Smooth muscle cell (in vitro differentiated cells): ENCODE measurements at regions not wholly inside any gene's neighbourhood (a gene's known extent, or its start where the extent isn't known, plus 50 kb on each side); places are given as distances from the start of the nearest gene placed in this dataset.
"Not testable (repeated sequence)": the region's sequence is repeated elsewhere in the genome, so short reads cannot be mapped to it uniquely, and the experiment has no call there.

Experiments used
- DNase-seq: peaks from one replicate; lab custom pipeline; 2025; ENCODE audit not compliant: unreplicated experiment; lab: John Stamatoyannopoulos, UW
- H2AFZ ChIP-seq: fragments of 200-600 bp; sonication (generic); 2 replicates; pipeline ENCODE4 v1.6.0; 2016; ENCODE audit warnings: antibody characterized with exemption, low read depth, mild to moderate bottlenecking
- H3F3A ChIP-seq: fragments of 200-600 bp; sonication (generic); 2 replicates; pipeline ENCODE4 v1.6.0; 2017; ENCODE audit warnings: antibody characterized with exemption, low read depth
- H3K27ac ChIP-seq: fragments of 200-600 bp; sonication (generic); 2 replicates; pipeline ENCODE4 v1.5.1; 2016; ENCODE audit warnings: low read depth, mild to moderate bottlenecking
- H3K27me3 ChIP-seq: fragments of 200-600 bp; sonication (generic); 2 replicates; pipeline ENCODE4 v1.6.1; 2016; ENCODE audit warnings: low read depth, mild to moderate bottlenecking
- H3K36me3 ChIP-seq: fragments of 200-600 bp; sonication (generic); 2 replicates; pipeline ENCODE4 v1.5.1; 2016; ENCODE audit warnings: low read depth
- H3K4me1 ChIP-seq: fragments of 200-600 bp; sonication (generic); 2 replicates; pipeline ENCODE4 v1.5.1; 2016; ENCODE audit warnings: low read depth
- H3K4me2 ChIP-seq: fragments of 200-600 bp; sonication (generic); 2 replicates; pipeline ENCODE4 v1.6.0; 2016; ENCODE audit warnings: mild to moderate bottlenecking
- H3K4me3 ChIP-seq: fragments of 200-600 bp; sonication (generic); 2 replicates; pipeline ENCODE4 v1.5.1; 2016; ENCODE audit warnings: mild to moderate bottlenecking
- H3K79me2 ChIP-seq: fragments of 200-600 bp; sonication (generic); 2 replicates; pipeline ENCODE4 v1.6.0; 2016; ENCODE audit warnings: low read depth, mild to moderate bottlenecking
- H3K9ac ChIP-seq: fragments of 200-600 bp; sonication (generic); 2 replicates; pipeline ENCODE4 v1.6.0; 2016; ENCODE audit warnings: low read depth
- H3K9me3 ChIP-seq: fragments of 200-600 bp; sonication (generic); replicated peaks from 2 replicates; pipeline ENCODE4 v1.5.1; 2016; ENCODE audit warnings: low read depth
- H4K20me1 ChIP-seq: fragments of 200-600 bp; sonication (generic); 2 replicates; pipeline ENCODE4 v1.6.0; 2016; ENCODE audit warnings: low read depth
- WGBS: methylation state at CpG from one replicate; pipeline ENCODE4 v1.1.7; 2016; ENCODE audit warnings: low lambda C conversion rate; 5-methylcytosine and 5-hydroxymethylcytosine counted together
- TF ChIP-seq, protein P1 (sequence below): fragments of 200-600 bp; sonication (generic); IDR thresholded peaks from 2 replicates; pipeline ENCODE4 v1.5.1; 2017; ENCODE audit warnings: borderline replicate concordance, mild to moderate bottlenecking, antibody characterized with exemption; ENCODE audit not compliant: insufficient read depth, poor library complexity, severe bottlenecking

DNA sequence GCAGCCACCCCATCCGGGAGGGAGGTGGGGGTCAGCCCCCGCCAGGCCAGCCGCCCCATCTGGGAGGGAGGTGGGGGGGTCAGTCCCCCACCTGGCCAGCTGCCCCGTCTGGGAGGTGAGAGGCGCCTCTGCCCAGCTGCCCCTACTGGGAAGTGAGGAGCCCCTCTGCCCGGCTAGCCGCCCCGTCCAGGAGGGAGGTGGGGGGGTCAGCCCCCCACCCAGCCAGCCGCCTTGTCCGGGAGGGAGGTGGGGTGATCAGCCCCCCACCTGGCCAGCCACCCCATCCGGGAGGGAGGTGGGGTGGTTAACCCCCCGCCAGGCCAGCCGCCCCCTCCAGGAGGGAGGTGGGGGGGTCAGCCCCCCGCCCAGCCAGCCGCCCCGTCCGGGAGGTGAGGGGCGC lies 852.4 kb upstream of the DEFB115 start:
- not testable (repeated sequence) for H3K9me3 ChIP-seq, H3K9ac ChIP-seq, DNase-seq, H3K4me1 ChIP-seq, H3K79me2 ChIP-seq, H3K4me3 ChIP-seq, H4K20me1 ChIP-seq, H3K27ac ChIP-seq, H3F3A ChIP-seq, H3K36me3 ChIP-seq, H2AFZ ChIP-seq, H3K4me2 ChIP-seq, H3K27me3 ChIP-seq
- WGBS: 80% methylated on average over 1 of the region's 18 CpGs

- H3F3A ChIP-seq, H3K27me3 ChIP-seq: not testable (repeated sequence)
- no CpG with 5 or more reads among the region's 27 CpGs for WGBS
Observed at GRCh38 chr20:30405585-30405984, 851.9 kb upstream of the DEFB115 start.

DNA sequence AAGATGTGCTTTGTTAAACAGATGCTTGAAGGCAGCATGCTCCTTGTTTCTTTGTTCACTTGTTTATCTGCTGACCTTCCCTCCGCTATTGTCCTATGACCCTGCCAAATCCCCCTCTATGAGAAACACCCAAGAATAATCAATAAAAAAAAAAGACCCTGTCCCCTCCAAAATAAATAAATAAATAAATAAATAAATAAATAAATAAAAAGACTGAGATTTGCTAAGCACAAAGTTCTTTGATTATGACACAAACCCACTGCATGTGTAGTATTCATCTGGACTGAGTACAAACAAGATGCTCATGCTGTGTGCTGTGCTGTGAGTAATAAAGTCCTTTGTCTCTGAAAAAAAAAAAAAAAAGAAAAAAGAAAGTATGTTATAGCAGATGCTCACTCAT lies 851.1 kb upstream of the DEFB115 start:
- H3K9ac ChIP-seq, DNase-seq, H3K27me3 ChIP-seq, H3K36me3 ChIP-seq, H2AFZ ChIP-seq, H3K4me2 ChIP-seq, H3K4me3 ChIP-seq, H3K9me3 ChIP-seq, H3K4me1 ChIP-seq, H3K79me2 ChIP-seq, H3F3A ChIP-seq, H4K20me1 ChIP-seq, H3K27ac ChIP-seq: not testable (repeated sequence)
- WGBS: 0% methylated on average over 1 of the region's 1 CpG

More at GRCh38 chr20:30405585-30405984, 851.9 kb upstream of the DEFB115 start:
- H3K4me3 ChIP-seq, H3K27ac ChIP-seq, H4K20me1 ChIP-seq, H3K79me2 ChIP-seq, H3K36me3 ChIP-seq, H2AFZ ChIP-seq, H3K9me3 ChIP-seq, H3K4me1 ChIP-seq, H3K4me2 ChIP-seq, DNase-seq, H3K9ac ChIP-seq: not testable (repeated sequence)

DNA sequence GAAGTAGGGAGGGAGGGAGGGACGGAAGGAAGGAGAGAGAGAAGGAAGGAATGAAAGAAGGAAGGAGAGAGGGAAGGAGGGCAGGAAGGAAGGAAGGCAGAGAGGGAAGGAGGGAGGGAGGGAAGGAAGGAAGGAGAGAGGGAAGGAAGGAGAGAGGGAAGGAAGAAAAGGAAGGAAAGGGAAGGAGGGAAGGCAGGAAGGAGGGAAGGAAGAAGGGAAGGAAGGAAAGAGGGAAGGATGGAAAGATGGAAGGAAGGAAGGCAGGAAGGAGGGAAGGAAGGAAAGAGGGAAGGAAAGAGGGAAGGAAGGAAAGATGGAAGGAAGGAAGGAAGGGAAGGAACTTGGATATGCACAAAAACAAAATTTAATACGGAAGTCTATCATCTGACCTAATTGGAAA lies 844.5 kb upstream of the DEFB115 start:
- Histone ChIP-seq H3K4me2 (no peak overlapping the region), H3K9me3 (no peaks in the 10 kb centered on the region), H3K27ac (no peak overlapping the region), H3K4me3 (no peak overlapping the region), H3F3A (no peaks in the 10 kb centered on the region), H3K9ac (no peak overlapping the region), H4K20me1 (no peaks in the 10 kb centered on the region), H3K4me1 (no peaks in the 10 kb centered on the region), H3K27me3 (no peaks in the 10 kb centered on the region), H3K79me2 (no peaks in the 10 kb centered on the region), H3K36me3 (no peaks in the 10 kb centered on the region), H2AFZ (no peak overlapping the region)
- TF ChIP-seq, protein P1, sequence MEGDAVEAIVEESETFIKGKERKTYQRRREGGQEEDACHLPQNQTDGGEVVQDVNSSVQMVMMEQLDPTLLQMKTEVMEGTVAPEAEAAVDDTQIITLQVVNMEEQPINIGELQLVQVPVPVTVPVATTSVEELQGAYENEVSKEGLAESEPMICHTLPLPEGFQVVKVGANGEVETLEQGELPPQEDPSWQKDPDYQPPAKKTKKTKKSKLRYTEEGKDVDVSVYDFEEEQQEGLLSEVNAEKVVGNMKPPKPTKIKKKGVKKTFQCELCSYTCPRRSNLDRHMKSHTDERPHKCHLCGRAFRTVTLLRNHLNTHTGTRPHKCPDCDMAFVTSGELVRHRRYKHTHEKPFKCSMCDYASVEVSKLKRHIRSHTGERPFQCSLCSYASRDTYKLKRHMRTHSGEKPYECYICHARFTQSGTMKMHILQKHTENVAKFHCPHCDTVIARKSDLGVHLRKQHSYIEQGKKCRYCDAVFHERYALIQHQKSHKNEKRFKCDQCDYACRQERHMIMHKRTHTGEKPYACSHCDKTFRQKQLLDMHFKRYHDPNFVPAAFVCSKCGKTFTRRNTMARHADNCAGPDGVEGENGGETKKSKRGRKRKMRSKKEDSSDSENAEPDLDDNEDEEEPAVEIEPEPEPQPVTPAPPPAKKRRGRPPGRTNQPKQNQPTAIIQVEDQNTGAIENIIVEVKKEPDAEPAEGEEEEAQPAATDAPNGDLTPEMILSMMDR: no peak
- no peak for DNase-seq
- WGBS: 81% methylated on average over 1 of the region's 2 CpGs

- not testable (repeated sequence) for H3K9me3 ChIP-seq, H3K27ac ChIP-seq, H3K27me3 ChIP-seq, H3K79me2 ChIP-seq, H2AFZ ChIP-seq, H3K36me3 ChIP-seq, H3F3A ChIP-seq, H4K20me1 ChIP-seq, H3K4me2 ChIP-seq, H3K4me1 ChIP-seq, H3K4me3 ChIP-seq, DNase-seq, H3K9ac ChIP-seq
- 38% methylated on average over 4 of the region's 4 CpGs for WGBS
Observed at GRCh38 chr20:30417387-30417786, 840.1 kb upstream of the DEFB115 start.

GRCh38 chr20:30418378-30418777 lies 839.1 kb upstream of the DEFB115 start:
- 62% methylated on average over 4 of the region's 4 CpGs for WGBS
- H2AFZ ChIP-seq, H3K27me3 ChIP-seq, H3K27ac ChIP-seq, H3K4me1 ChIP-seq, H4K20me1 ChIP-seq, H3K9ac ChIP-seq, H3K4me2 ChIP-seq, H3K79me2 ChIP-seq, H3K36me3 ChIP-seq, DNase-seq, H3F3A ChIP-seq, H3K9me3 ChIP-seq, H3K4me3 ChIP-seq: not testable (repeated sequence)
